Muscle of back (tissue), 3 donors: ENCODE measurements at regions not wholly inside any gene's neighbourhood (a gene's known extent, or its start where the extent isn't known, plus 50 kb on each side); places are given as distances from the start of the nearest gene placed in this dataset.
"Not testable (repeated sequence)": the region's sequence is repeated elsewhere in the genome, so short reads cannot be mapped to it uniquely, and the experiment has no call there.

ENCODE experiments used
- DNase-seq, 3 donors: peaks; one replicate each; pipeline versions ENCODE4 v3.0.0 to v3.0.0-alpha.2; 2013

- no peak for DNase-seq
Measured at GRCh38 chr14:83282706-83283105, 1749.1 kb upstream of the SEL1L start.

GRCh38 chr14:83287300-83287699 lies 1753.6 kb upstream of the SEL1L start:
- no peak for DNase-seq

GRCh38 chr14:83289390-83289789 lies 1755.7 kb upstream of the SEL1L start:
- DNase-seq: no peak

- DNase-seq: no peak
Measured at GRCh38 chr14:83289896-83290295, 1756.2 kb upstream of the SEL1L start.

GRCh38 chr14:83290447-83290846 lies 1756.8 kb upstream of the SEL1L start:
- no peak for DNase-seq

- no peak for DNase-seq
Measured at GRCh38 chr14:83291714-83292113, 1758.1 kb upstream of the SEL1L start.

- peak; percentile 18 to 45 (median 34) for DNase-seq
Measured at GRCh38 chr14:83294941-83295340, 1761.3 kb upstream of the SEL1L start.

GRCh38 chr14:83297361-83297760 lies 1763.7 kb upstream of the SEL1L start:
- no peak for DNase-seq

- DNase-seq: not testable (repeated sequence)
Measured at GRCh38 chr14:83298016-83298415, 1764.4 kb upstream of the SEL1L start.

GRCh38 chr14:83300476-83301064 lies 1766.9 kb upstream of the SEL1L start:
- DNase-seq: peak; percentile 40 to 70 (median 59)

- DNase-seq: no peak
Measured at GRCh38 chr14:83301791-83302190, 1768.1 kb upstream of the SEL1L start.

- no peak for DNase-seq
Measured at GRCh38 chr14:83309211-83309610, 1775.6 kb upstream of the SEL1L start.

- DNase-seq: no peak
Measured at GRCh38 chr14:83309833-83310232, 1776.2 kb upstream of the SEL1L start.

- no peak for DNase-seq
Measured at GRCh38 chr14:83312511-83312910, 1778.9 kb upstream of the SEL1L start.

GRCh38 chr14:83314764-83315163 lies 1781.1 kb upstream of the SEL1L start:
- no peak for DNase-seq

- DNase-seq: no peak
Measured at GRCh38 chr14:83316356-83316755, 1782.7 kb upstream of the SEL1L start.

- DNase-seq: no peak
Measured at GRCh38 chr14:83320837-83321236, 1787.2 kb upstream of the SEL1L start.

GRCh38 chr14:83331513-83331912 lies 1797.9 kb upstream of the SEL1L start:
- no peak for DNase-seq

GRCh38 chr14:83342590-83342989 lies 1808.9 kb upstream of the SEL1L start:
- peak in 2 of 3 donors; percentile 20 to 35 for DNase-seq

GRCh38 chr14:83347874-83348273 lies 1814.2 kb upstream of the SEL1L start:
- DNase-seq: peak in 1 of 3 donors; percentile 16

GRCh38 chr14:83355609-83356008 lies 1822.0 kb upstream of the SEL1L start:
- no peak for DNase-seq

GRCh38 chr14:83356080-83356479 lies 1822.4 kb upstream of the SEL1L start:
- no peak for DNase-seq

GRCh38 chr14:83372271-83372670 lies 1838.6 kb upstream of the SEL1L start:
- no peak for DNase-seq

GRCh38 chr14:83379436-83379835 lies 1845.8 kb upstream of the SEL1L start:
- DNase-seq: peak in 2 of 3 donors; percentile 9 to 23
